ENCODE measurements at regions not wholly inside any gene's neighbourhood (a gene's known extent, or its start where the extent isn't known, plus 50 kb on each side); places are given as distances from the start of the nearest gene placed in this dataset.
A peak's percentile ranks its signal among the peaks of the same experiment; 100 is the strongest.
"Not testable (repeated sequence)": the region's sequence is repeated elsewhere in the genome, so short reads cannot be mapped to it uniquely, and the experiment has no call there.

DNA sequence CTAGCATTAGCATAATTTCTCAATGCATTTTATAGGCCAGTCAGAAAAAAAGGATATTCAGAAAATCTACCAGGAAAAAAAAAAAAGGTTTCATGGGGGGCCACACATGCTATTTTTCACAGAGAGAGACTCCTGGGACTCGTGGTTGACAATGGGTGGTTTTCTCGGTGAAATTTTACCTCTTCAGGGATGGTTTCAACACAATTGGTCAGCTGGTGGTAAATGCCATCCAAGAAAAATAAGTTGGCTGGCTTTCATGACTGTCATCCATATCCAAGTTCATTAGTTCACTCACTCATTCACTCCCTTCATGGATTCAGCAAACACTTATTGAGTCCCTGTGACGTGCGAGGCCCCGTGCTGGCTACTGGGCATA is 217.3 kb downstream of the SHQ1 start:
- DNase-seq (ENCODE audit: low read depth), result no peak
- H3K4me3 ChIP-seq (ENCODE audit: low read depth, low read length), result no peak overlapping the region

DNA sequence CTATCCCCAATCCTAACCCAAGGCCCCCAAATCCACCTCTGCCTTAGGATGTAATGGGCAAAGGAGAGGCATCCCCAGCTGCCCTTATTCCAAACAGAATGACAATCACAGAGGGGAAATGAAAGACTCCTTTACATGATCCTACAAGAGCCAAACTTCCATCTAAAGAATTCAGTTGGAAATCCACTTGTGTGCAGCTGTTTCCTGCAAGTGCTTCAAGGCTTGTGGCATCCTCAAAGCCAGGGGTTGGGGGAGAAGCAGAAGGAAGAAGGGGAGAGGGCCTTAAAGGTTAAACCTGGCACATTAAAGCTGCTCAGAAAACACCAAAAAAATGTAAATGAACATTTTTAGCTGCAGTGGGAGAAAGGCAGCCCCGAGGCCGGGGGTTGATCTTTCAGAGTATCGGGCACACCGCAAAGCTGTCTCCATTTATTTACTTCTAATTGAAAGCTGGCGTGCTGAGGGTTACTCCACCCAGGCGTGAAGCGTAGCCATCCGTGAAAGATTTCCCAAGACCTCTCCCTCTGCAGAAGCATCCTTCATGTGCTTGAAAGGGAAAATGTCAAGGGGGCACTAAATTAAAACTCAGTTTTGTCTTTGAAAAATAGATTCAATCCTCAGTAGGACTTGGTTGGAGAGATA is 217.8 kb downstream of the SHQ1 start:
- no peak overlapping the region for H3K4me3 ChIP-seq (ENCODE audit: low read depth, low read length)
- no peak for DNase-seq (ENCODE audit: low read depth)

DNA sequence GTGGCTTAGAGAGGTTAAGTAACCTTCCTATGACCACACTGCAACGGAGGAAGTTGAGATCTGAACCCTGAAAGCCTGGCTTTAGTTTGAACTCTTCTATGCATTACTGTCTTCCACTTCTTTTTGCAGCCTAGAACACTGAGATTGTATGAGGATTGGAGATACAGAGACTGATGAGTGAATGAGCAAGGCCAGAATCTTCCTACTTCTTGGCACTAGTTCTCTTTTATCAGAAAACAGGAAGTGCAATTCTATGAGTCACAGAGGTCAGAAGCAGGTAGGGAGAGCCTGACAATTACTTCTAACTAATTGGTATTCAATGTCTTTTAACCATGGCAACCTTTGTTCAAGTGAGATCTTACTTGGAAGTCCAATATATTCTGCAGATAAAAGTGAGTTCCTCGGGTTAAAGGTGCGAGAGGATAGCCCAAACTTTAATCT is 219.0 kb downstream of the SHQ1 start:
- DNase-seq (ENCODE audit: low read depth), result no peak
- no peak overlapping the region for H3K4me3 ChIP-seq (ENCODE audit: low read depth, low read length)

DNA sequence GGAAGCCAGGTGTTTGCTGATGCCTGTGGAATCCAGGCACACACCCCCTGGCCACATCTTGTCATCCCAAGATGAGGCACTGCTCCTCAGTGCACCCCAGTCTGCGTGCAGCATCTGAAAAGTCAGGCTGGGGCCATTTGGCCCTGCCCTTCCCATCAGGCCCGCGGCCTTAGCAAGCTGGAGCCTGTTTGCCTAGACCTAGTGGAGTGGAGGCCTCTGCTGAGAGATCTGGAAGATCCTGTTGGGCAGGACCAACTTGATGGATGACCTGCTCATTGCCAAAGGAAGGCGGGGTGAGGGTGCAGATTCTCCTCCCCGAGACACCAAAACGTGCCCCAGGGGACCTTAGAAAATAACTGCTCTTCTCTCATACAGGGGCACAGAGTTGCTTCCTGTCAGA is 220.2 kb downstream of the SHQ1 start:
- no peak overlapping the region for H3K4me3 ChIP-seq (ENCODE audit: low read depth, low read length)

DNA sequence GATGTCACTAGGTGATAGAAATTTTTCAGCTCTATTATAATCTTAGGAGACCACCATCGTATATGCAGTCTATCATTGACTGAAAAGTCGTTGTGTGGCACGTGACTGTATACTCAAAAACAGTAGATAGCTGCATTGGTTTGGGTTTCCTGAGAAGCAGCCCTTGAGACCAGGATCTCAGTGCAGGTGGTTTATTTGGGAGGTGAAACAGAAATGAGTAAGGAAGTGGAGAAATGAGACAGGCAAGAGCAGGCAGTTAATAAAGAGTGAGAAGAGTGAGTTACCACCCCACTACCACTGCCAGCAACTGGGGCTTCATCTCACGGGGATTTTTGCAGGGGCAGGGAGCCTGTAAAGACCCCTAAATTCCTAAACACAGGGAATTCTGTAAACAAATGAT is 221.0 kb downstream of the SHQ1 start:
- no peak overlapping the region for H3K4me3 ChIP-seq (ENCODE audit: low read depth, low read length)
- no peak for DNase-seq (ENCODE audit: low read depth)

More for the DNA sequence above, 220.2 kb downstream of the SHQ1 start:
- DNase-seq (ENCODE audit: low read depth), result no peak

DNA sequence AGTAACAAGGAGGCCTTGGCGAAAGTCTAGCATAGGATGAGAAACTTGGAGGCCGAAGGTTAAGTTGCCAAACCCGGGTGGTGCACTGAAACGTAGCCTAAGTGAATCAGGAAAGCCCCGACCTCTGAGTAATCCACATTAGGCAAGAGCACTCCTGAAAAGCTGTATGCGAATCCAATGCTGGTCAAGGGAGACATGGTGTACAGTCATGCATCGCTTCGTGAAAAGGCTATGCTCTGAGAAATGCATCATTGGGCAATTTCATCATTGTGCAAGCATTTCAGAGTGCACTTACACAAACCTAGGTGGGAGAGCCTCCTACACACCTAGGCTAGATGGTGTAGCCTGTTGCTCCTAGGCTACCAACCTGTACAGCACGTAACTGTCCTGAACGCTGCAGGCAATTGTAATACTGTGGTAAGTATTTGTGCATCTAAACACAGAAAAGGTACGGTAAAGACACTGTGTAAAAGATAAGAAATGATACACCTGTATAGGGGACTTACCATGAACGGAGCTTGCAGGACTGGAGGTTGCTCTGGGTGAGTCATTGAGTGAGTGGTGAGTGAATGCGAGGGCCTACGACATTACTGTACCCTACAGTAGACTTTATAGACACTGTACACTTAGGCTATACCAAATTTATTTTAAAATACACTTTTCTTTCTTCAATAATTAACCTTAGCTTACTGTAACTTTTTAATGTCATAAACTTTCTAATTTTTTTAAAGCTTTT is 222.5 kb downstream of the SHQ1 start:
- no peak overlapping the region for H3K4me3 ChIP-seq (ENCODE audit: low read depth, low read length)
- peak; percentile 8 for DNase-seq (ENCODE audit: low read depth)

DNA sequence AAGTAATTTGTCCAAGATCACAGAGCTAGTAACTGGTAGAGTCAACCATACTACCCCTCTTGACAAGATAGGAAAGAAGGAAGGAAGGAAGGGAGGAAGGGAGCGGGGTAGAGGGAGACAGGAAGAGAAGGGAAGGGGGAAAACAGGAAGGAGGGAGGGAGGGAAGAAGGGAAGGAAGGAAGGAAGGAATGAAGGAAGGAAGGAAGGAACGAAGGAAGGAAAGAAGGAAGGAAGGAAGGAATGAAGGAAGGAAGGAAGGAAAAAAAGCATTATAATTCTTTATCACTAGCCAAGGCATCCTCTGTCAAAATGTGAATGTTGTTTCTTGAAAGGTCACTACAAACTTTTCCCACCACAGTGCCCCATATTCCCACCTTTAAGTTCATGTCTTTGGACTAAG is 223.6 kb downstream of the SHQ1 start:
- H3K4me3 ChIP-seq (ENCODE audit: low read depth, low read length), result no peak overlapping the region
- no peak for DNase-seq (ENCODE audit: low read depth)

DNA sequence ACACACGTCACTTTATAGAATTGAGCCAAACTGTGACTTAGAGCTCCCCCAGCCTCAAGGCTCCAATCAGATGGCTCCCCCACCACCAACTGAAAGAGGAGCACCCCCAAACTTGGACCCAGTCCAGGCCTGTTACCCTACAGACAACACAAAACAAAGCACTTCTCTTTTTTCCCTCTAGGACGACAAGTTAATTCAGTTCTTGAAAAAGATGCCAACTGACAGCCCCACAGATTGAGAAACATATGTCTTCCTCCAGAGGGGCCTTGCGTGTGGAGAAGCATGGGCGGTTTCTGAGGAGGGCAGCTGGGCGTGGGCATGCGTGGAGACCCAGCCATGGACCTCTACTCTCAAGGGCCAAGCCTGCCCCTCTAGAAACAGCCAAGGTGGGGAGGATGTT is 229.5 kb downstream of the SHQ1 start:
- no peak for DNase-seq (ENCODE audit: low read depth)
- H3K4me3 ChIP-seq (ENCODE audit: low read depth, low read length), result no peak overlapping the region

DNA sequence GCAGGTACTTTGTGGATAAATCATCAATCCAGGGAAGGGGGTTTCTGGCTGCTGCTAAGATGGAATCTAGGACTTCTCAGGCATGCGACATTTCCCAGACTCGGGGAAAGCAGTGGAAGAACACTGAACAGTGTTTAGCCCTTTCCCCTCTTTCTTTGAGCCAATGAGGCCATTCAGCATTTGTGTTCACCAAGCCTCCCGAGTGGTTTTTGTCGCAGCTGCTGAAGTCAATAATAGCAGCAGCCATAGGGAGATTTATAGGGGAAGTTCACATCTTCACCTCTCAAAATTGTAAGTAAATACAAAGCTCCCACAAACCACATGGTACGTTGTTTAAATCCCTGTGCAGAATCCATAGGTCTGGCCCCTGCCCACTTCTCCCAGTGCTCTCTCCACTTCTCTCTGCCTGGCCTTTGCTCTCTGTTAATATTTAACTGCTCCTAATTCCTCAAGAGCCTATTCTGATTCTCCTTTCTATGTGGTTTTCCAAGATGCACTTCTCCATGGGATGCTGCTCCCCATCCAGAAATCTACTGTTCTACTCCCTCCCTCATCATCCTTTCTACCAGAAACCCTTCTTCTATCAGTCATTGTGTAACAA is 230.7 kb downstream of the SHQ1 start:
- DNase-seq (ENCODE audit: low read depth), result no peak
- no peak overlapping the region for H3K4me3 ChIP-seq (ENCODE audit: low read depth, low read length)

DNA sequence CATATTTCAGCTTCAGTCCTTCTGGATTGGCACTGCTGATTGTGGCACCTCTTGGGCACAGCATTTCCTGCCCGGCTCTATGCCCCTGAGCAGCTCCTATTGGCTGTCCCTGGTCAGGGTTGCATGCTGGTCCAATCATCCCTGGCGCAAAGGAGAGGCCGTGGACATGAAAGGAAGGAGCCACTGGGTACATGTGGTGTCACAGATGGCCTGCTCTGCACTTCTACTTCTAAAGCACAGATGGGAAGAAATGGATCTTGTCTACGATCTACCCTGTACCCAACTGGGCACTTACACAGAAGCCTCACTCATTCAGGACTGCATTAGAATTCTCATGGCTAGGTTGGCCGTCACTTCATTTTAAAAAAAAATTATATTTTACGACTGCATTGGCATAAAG is 232.5 kb downstream of the SHQ1 start:
- DNase-seq (ENCODE audit: low read depth), result no peak
- no peak overlapping the region for H3K4me3 ChIP-seq (ENCODE audit: low read depth, low read length)

DNA sequence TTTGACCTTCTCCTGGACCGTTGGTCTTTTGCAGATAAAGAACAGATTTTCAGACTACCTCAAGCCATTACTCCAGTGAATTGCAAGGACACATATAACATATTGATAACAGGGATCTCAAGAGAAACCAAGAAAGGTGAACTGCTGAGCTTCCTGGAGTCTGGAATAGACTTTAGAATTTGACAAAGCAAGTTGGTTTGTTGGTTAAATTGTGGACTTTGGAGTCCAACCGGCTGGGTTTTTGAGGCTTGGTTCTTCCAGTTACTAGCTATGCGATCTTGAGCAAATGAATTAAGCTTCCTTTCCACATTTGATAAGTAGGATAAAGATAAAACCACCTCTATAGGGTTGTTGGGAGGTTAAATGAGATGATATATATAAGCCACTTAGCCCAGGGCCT is 233.1 kb downstream of the SHQ1 start:
- no peak for DNase-seq (ENCODE audit: low read depth)
- H3K4me3 ChIP-seq (ENCODE audit: low read depth, low read length), result no peak overlapping the region

DNA sequence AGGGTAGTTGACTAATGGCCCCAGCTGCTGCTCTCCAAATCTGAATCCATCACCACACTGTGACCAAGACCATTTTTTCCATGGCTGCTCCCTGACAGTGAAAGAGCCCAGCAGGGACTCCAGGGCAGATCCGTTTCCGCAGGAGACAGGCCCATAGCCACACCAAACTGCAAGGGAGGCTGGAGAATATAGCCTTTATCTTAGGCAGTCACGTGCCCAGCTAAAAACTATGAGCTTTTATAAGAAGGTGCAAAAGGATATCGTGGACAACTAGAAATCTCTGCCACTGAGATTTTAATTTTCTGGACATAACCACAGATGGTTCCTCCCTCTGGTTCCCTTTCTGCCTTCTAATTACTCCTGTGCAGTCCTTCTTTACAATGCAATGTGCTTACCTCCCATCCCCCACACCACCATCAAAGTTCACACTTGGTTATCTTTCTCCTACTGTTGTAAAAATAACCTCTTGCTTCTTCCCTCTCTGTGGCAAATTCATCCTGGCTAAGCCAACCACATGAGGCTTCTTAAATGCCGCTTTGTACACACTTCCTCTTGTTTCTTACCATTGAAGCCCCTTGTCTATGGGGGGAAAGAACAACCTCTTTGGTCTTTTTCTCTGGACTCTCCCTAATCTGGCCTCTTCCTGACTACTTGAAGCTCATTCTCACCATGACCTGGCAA is 233.7 kb downstream of the SHQ1 start:
- no peak for DNase-seq (ENCODE audit: low read depth)
- H3K4me3 ChIP-seq (ENCODE audit: low read depth, low read length), result no peak overlapping the region

DNA sequence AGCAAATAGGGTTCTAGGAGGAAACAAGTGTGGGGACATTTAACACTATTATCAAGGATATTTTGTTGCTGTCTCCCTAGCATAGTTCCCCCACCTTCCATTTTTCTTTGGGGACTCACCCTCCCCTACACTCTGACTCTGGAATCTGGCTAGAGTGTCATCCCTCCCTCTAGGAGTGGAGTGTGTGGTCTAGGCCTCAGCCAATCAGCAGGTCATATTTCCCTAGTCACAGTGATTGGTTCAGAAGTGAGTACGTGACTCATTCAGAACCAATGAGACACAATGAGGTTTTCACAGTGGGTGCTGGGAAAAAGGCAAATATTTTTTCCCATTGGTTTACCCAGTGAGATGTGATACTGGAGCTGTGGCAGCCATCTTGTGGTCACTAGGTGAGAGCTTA is 234.4 kb downstream of the SHQ1 start:
- no peak overlapping the region for H3K4me3 ChIP-seq (ENCODE audit: low read depth, low read length)
- DNase-seq (ENCODE audit: low read depth), result no peak

DNA sequence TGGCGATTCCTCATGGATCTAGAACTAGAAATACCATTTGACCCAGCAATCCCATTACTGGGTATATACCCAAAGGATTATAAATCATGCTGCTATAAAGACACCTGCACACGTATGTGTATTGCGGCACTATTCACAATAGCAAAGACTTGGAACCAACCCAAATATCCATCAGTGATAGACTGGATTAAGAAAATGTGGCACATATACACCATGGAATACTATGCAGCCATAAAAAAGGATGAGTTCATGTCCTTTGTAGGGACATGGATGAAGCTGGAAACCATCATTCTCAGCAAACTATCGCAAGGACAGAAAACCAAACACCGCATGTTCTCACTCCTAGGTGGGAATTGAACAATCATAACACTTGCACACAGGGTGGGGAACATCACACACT is 239.1 kb downstream of the SHQ1 start:
- DNase-seq (ENCODE audit: low read depth); H3K4me3 ChIP-seq (ENCODE audit: low read depth, low read length): not testable (repeated sequence)

DNA sequence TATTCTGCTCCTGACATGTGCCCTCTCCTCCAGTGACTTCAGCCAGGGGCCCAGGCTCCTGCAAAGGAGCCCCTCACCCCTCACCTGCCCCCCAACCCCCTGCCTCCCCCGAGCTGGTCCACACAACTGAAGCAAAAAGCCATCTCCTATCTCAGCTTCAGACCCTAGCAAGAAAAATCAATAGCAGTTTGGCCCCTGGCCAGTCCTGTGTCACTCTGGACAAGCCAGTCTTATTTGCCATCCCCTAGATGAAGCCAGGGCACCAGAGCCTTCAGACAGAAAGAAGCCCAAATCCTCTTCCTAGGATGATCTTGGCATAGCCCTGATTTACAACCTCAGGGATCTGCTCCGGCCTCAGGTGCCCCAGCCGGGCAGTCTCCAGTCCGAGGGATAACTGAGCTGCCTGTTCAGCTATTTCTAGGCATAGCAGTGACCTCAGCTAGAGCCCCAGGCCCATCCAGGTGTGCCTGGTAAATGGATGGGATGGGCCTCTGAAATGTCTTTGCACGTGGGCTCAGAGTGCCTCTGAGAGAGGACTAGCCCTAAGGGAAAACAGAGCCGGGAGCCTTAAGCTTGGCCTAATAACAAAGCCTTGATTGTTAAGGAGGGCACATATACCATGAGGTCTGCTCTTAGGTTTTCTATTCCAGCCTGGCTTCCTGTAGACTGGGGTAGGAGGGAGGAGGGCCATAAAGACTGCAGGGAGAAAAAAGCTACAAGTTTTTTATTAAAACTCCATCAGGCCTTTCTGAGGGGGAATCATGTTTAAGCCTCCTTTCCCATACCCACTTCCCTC is 242.0 kb downstream of the SHQ1 start:
- DNase-seq (ENCODE audit: low read depth), result no peak
- H3K4me3 ChIP-seq (ENCODE audit: low read depth, low read length), result no peak overlapping the region

DNA sequence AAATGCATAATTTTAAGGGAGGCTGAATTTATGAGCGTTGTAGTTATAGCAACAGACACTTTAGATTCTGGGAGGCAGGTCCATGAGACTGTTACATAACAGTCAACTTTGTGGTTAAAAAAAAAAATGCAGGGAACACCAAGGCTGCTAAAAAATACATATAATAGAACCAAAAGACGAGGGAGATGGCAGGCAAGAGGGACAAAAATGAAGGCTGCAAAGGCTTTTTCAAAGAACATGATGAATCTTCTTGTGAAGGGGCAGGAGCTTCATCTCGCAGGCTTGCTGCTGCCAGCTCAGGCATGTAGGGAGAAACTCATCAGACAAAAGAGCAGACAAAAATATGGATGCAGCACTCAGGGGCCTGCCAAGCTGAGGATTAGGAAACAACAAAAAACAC is 243.9 kb downstream of the SHQ1 start:
- DNase-seq (ENCODE audit: low read depth), result no peak
- no peak overlapping the region for H3K4me3 ChIP-seq (ENCODE audit: low read depth, low read length)

DNA sequence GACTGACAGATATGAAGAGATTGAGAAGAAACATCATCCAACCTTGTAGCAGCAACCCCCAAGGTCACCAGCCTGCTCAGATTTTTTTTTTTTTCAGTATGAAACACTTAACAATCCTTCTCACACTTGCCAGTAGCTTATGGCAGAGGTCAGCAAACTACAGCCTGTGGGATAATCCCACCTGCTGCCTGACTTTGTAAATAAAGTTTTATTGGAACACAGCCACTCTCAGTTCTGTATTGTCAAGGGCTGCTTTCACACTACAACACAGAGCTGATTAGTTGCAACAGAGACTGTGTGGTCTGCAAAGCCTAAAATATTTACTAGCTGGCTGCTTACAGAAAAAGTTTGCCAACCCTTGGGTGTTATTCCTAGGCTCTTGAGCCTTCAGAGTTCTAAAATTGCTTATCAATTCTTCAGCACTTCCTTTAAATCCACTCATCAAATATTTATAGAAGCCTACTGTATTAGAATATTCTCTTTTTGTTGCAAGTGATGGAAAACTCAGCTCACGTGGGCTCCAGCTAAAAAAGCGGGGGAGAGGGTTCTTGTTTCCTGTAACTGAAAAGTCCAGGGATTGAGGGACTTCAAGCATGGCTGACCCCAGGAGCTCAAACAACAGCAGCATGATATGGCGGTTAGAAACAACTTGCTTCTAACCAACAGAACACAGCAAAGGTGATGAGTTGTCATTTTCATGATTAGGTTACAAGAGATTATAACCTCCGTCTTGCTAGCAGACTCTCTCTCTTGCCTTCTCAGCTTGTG is 246.1 kb downstream of the SHQ1 start:
- no peak overlapping the region for H3K4me3 ChIP-seq (ENCODE audit: low read depth, low read length)
- no peak for DNase-seq (ENCODE audit: low read depth)

DNA sequence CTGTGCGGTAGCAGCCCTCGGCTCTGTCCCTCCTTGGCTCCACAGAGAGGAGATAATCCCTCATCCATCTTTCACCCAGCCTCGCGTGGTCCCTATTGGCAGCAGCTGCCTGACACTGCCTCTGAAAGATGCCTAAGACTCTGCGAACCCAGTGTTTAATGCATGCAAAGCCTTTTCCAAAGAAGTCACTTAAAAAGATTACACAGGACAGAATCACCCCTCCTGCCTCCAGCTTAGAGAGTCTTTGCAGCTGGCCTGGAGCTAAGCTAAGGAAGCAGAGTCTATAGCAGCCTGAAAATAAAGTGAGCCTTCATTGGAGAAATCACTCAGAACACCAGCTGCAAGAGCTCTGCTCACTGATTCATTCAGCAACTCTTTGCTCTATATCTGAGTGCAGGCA is 247.2 kb downstream of the SHQ1 start:
- DNase-seq (ENCODE audit: low read depth), result no peak
- H3K4me3 ChIP-seq (ENCODE audit: low read depth, low read length), result no peak overlapping the region

DNA sequence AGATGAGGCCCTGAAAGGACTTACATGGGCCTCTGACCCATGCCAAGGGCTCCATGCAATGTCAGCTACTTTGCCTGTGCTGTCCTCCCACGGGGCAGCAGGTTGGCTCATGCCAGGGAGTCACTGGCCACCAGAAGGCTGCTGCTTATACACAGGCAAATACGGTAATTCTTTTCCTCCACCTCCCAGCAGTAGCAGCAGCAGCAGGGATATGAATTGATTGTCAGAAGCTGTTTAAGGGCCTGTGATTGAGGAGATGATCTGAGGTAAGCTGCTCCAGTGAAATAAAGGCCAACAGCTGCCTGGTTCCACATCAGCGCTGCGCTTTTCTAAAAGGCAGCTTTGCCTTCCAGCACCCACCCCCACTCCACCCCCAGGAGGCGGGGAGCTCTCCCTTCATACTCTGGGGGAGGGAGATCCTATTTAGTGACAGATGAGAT is 250.5 kb downstream of the SHQ1 start:
- no peak overlapping the region for H3K4me3 ChIP-seq (ENCODE audit: low read depth, low read length)
- DNase-seq (ENCODE audit: low read depth), result no peak
